ENCODE measurements at regions not wholly inside any gene's neighbourhood (a gene's known extent, or its start where the extent isn't known, plus 50 kb on each side); places are given as distances from the start of the nearest gene placed in this dataset.
A peak's percentile ranks its signal among the peaks of the same experiment; 100 is the strongest.

- H3K79me2 ChIP-seq (ENCODE audit: control insufficient read depth, insufficient read depth, low read length): no peaks in the 10 kb centered on the region
- FAIRE-seq (no peak), DNase-seq (ENCODE audit: extremely low read depth in 1 of 4, low spot score in 3 of 4) (peak in 2 of 4 experiments; percentile 7 to 24), ATAC-seq (peak; percentile 13; the same call in 2 of the 3 replicates)
- peak overlapping the region; percentile 41 to 69; a peak in 3 of 4 replicates for H3K9ac ChIP-seq (ENCODE audit: insufficient read depth in 1 of 2, low read depth in 2 of 2, low read length in 2 of 2)
- H3K4me1 ChIP-seq (replicated peaks in 1 of 2; ENCODE audit: control insufficient read depth in 2 of 2, insufficient read depth in 2 of 2, low read length in 2 of 2): peaks cover 44 to 61% of the 10 kb centered on the region in 2 experiments
- no peaks in the 10 kb centered on the region for H4K20me1 ChIP-seq (replicated peaks; ENCODE audit: control insufficient read depth, insufficient read depth, low read length)
- H3K9me3 ChIP-seq (replicated peaks; ENCODE audit: control insufficient read depth, insufficient read depth, low read depth, low read length): no peaks in the 10 kb centered on the region
- in situ Hi-C loops (cut with MboI): no loop called here
- H3K27me3 ChIP-seq (ENCODE audit: control insufficient read depth in 2 of 2, insufficient read depth in 2 of 2, low read length in 2 of 2): no peaks in the 10 kb centered on the region
- no peak overlapping the region for H3K4me3 ChIP-seq
- BruUV-seq (replicated peaks): no TSS peak
- TF ChIP-seq ZNF589 (CRISPR knock-in tag; IDR thresholded peaks at IDR 0.05; ENCODE audit: low read depth): 0 out of 2 replicates have a peak, but pooled peaks have one; percentile 23
- TF ChIP-seq ZNF395 (CRISPR knock-in tag; IDR thresholded peaks at IDR 0.05): 0 out of 2 replicates have a peak, but pooled peaks have one; percentile 2
- TF ChIP-seq NEUROD1 (IDR thresholded peaks at IDR 0.05; ENCODE audit: borderline replicate concordance, low read depth, low read length, partially characterized antibody): no peak
- peak overlapping the region; percentile 37 for H3K4me2 ChIP-seq (ENCODE audit: insufficient read depth, low read length)
- ChIA-PET POLR2A (interaction anchor here (1.0 to 2.3 kb wide), 6 partner anchors 9 to 28 kb away, joined by 3 to 12 read pairs (median 4); no protein-coding TSS in a partner anchor), CTCF (ENCODE audit: low intra/inter-chr PET ratio) (no interaction called here)
- H2AFZ ChIP-seq (ENCODE audit: low read depth, low read length): peak overlapping the region; percentile 92
- H3K9me1 ChIP-seq (ENCODE audit: control insufficient read depth, insufficient read depth, low read length): no peaks in the 10 kb centered on the region
- H3K36me3 ChIP-seq (ENCODE audit: control insufficient read depth, insufficient read depth, low read length): no peaks in the 10 kb centered on the region
- WGBS (ENCODE audit: insufficient coverage, low coverage, missing lambda C conversion rate): 67% methylated on average over 5 of the region's 6 CpGs
- H3K27ac ChIP-seq (ENCODE audit: extremely low read depth, low read depth, low read length): peak overlapping the region; percentile 43; the same call in 2 of the 3 replicates
- intact Hi-C loops (cut with micrococcal nuclease): no loop called here
These were observed 74.6 kb upstream of the CD93 start for GRCh38 chr20:23160536-23161243.
